CD4-positive, alpha-beta T cell treated with Interleukin-2 at 100 ng/mL for 4 hours (primary cell): ENCODE measurements at regions not wholly inside any gene's neighbourhood (a gene's known extent, or its start where the extent isn't known, plus 50 kb on each side); places are given as distances from the start of the nearest gene placed in this dataset.
"Not testable (repeated sequence)": the region's sequence is repeated elsewhere in the genome, so short reads cannot be mapped to it uniquely, and the experiment has no call there.

Source experiments
- DNase-seq: peaks from one replicate; pipeline ENCODE4 v3.0.0-alpha.2; 2020; ENCODE audit warnings: low spot score

DNA sequence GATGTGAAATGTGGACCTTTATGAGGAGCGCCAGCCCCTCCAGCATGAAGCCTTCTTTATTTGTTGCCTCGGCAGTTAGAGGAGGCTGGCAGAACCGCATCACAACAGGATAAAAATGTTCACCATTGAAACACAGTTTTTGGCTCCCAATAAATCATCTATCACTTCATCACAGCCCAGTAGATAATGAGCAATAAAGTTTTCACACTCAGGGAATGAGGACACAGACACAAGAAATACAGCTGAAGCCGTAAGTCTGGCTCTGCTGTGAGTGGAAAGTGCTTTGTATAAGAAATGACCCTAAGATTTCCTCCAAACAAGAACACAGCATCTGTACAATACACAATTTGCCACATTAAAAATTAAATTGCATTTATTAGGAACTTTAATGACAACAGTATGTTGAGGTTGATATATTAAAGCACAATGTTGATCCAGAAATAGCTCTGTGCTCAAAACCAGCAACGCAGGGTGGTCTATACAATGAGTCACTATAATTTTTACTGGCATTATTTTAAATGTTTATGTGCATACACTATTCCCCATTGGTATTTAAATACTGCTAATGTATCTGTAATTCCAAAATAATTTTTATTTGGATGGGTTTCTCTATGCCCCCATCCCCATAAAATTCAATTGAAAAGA, 301.8 kb upstream of the MGMT start:
- no peak for DNase-seq

DNA sequence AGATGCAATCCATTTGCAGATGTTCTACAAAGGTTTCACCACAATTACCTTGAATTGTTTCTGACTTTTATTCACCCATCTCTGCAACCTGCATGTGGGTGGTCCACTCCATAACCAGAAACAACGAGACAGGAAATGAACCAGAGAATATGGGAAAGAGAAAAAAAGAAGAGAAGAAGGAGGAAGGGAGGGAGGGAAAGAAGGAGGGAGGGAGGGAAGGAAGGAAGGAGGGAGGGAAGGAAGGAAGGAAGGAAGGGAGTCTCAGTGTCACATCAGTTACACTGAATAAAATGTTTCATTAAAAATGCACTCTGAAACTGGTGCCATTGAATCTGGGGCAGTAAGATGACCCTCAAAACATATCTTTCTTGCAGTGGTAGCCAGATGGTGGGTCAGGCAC, 301.3 kb upstream of the MGMT start:
- DNase-seq, result no peak

DNA sequence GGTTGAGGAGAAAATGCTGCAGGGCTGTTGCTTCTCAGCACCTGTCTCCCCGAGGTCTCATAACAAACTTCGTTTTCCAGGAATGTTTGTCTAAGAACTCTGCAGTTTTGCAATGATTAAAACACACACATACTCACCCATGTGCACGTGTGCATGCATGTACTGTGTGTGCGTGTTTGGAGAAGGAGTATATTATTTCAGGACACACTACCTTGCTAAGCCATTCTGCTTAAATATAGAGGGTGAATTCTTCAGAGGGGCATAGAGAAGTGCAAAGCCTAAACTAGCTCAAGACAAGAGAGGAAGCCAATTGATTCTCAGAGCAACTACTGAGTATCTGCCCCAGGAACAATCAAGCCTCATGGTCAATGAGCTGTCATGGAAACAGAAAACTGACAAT, 298.4 kb upstream of the MGMT start:
- DNase-seq, result no peak

DNA sequence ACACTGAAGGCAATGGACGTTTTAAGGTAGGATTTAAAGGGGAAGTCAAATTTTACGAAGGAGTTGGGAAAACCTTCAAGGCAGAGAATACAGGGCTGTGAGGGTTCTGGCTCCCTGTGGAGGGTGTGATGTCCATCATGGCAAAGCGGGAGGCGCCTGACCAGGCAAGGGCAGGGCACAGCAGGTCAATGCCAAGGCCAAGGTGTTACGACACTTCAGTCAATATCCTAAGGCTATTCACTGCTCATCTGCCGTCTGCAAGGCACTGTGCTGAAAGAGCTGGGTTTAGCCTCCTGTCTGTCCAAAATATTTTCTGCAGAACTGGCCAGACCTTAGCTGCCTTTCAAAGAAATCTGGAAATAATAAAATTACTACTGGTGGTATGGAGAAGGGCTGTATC, 297.9 kb upstream of the MGMT start:
- no peak for DNase-seq

DNA sequence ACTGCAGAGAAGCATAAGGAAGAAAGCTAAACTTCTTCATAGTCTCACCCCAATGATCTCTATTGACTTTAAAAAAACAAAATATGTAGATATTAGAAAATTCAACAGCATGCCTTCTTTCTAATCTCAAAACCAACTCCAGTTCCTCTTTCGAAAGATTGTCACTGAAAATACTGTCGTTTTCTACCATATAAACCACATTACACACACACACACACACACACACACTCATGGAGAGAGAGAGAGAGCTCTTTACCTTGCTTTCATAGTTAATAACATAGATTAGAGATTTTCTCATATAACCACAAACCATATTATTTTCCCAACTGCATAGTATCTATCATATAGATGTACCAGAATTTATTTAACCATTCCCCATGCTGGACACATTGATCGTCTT, 296.2 kb upstream of the MGMT start:
- no peak for DNase-seq

DNA sequence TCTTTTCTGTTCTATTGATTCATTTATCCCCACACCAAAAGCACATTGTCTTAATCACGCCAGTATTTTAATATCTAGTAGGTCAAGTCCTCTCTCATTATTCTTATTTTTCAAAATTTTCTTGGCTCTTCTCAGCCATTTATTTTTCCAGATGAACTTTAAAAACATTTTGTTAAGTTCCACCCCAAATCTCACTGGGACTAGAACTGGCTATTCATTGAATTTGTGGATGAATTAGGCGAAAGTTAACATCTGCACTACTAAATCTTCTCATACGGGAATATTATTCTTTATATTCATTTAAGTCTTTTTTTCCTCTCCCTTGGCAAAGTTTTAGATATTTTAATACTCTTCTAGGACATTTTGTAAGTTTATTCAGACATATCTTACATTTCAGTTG, 295.2 kb upstream of the MGMT start:
- no peak for DNase-seq

DNA sequence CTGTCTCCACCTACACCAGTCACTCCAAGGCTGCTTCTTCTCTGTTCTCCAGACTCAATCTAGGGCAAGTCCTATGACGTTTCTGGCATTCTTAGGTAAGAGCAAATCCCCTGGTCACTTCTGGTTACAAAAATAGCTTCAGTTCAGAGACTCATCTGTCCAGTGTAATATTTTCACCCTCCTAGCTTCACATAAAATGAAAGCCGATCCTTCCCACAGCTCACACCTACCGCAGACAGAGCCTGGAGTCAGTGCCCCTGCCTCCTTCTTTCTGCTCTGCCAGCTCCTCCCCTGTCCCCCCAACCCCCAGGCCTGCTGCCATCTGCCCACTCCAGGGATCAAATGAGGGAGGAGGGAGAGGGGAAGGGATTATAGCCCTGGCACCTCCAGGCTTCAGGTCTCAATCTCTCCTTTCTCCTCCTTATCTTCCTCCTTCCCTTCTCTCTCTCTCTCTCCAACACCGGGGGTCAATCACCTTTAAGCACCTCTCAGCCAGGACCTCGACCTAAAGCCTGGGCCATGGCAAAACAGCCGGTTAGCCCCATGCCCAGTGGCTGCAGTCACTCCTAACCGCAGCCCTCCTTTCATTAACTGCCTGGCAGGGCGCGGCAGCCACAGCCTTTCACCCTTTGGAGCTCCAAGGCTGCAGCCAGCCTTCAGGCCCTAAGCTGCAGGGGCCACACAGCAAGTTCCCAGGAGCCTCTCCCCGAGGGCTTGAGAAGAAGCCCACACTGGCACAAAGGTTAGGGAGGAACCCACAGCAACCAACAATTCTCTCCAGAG, 292.6 kb upstream of the MGMT start:
- DNase-seq, result no peak

DNA sequence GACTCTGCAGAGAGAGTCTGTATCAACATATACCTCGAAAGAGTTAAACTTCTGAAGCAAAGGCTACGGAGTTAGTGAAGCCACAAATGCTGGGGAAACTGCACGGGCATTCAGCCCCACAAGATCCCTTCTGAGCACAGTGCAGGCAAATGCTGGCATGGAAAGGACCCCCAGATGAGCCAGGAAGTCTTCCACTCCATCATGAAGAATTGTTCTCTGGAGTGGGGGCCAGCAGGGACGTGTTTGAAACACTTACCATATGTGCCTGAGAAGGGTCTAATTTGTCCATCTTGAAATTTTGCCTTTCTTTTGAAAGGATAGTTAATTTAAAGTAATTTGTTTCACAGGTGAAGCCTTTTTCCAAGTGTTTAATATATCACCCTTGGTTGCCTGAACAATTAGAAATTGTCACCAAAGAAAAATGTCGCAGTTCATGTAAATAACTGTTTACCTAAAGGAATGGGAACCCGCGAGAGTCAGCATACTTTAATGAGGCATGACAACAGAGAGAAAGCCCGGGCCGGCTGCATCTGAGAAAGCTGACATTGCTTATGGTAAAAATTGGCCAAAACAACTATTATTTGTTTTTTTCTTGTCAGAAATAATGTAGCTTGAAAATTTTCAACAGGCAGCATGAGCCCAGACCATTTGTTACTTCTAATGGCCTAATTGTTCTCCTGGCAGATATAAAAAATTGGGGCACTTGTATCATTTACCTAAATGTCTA, 287.6 kb upstream of the MGMT start:
- no peak for DNase-seq

DNA sequence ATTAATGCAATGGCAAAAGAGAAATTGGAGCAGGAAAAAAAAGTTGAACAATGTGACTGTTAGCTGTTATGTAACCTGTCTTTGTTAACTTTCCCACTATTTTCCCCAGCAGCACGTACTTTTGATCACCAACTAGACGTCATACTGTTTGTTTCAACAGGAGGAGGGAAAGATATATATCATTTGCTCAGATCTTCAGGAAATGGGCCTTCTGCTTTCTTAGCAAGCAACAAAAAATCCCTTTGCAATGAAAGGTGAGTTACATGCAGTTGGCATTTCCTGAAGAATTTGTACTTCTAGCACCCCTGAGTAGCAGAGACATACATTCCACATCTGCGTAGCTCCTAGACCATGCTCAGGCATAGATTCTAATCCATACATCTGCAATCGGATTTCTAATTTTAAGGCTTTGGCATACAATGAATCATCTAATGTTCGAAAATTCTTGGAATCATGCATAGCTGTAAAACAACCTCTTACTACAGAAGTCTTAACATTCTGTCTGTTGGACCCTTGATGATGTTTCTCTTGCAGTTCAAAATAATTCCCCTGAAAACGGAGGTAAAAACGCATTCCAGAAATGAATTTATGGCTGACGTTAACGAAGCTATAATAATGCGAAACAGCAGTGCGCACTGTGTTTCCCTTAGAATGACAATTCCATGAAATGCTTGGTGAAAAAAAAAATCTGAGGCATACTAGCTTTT, 286.9 kb upstream of the MGMT start:
- no peak for DNase-seq

DNA sequence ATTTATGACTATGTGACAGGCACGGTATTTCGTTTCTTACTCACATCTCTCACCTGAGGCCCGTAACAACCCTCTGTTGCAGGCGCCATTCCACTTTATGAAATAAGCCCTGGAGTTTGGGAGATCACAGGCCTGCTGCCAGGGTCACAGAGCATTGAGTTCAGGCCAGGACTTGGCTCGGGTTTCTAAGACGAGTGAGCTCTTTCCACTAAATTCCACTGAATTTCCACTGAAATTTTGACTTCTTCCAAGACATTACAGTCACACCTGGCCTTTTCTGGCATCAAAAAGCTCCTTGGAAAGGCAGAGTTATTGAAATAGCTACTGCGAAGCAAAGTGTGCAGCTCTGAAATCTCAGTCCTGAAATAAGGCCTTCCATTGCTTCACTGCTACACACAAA, 282.8 kb upstream of the MGMT start:
- DNase-seq, result no peak

DNA sequence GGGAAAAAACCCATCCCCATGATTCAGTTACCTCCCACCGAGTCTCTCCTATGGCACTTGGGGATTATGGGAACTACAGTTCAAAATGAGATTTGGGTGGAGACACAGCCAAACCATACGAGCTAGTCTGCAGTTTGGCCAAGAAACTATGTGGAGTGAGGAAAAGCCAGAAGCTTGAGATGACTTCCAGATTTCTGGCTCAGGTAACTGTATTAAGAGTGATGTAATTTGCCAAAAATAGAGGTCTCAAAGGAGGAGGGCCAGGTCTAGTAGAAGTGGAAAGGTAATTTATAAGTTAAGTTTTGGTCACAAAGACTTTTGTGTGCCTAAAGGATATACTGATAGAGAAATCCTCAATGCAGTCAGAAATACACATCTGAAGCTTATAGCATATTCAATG, 279.7 kb upstream of the MGMT start:
- no peak for DNase-seq

DNA sequence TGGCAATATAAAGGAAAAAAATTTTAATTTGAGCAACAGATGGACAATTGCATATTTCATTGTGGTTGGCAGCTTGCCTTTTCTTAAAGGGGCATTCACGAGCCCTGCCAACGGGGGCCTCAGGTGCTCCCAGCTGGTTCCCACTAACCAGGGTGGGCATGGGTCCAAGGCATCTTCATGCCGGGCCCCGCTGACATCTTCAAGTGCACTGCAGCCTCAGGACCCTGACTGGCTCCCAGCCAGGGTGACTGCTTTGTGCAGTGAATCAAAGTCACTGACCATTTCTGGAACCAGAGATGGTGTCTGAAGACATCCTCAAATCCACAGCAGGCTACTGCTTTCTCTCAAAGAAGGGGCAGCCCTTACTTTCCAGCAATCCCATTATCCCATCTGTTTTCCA, 275.2 kb upstream of the MGMT start:
- no peak for DNase-seq

DNA sequence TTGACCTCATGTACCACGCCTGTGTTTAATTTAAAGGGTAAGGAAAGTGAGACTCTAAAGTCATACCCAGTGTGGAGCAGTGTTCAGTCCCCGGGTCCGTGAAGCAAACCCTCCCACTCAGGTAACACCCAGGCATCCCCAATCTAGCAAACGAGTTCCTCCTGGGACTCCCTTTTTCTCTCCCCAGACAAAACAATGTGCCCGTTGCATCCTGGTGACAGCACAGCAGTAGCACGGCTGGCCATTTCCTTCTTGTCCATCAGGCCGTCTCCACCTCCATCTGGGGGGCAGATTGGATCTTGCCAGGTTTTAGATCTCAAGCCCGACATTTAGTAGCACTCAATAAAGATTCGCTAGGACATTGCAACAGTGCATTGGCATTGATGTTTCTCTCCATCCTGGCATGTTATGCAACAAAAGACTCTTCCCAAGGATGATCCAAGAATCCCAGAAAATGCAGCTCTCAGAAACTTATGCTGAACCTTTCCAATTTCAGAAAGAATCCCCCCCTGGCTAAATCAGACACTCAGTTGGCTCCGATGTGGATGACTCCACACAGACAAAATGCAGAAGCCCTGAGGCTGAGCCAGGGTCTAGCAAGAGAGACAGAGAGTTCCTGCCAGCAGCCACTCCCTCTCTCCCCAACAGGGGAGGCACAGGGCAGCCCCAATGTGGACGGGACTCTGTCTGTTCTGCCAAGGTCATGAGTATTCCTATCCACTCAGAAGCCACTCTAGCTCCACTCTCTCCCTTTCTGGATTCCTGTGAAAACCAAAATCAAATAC, 274.5 kb upstream of the MGMT start:
- DNase-seq, result no peak

DNA sequence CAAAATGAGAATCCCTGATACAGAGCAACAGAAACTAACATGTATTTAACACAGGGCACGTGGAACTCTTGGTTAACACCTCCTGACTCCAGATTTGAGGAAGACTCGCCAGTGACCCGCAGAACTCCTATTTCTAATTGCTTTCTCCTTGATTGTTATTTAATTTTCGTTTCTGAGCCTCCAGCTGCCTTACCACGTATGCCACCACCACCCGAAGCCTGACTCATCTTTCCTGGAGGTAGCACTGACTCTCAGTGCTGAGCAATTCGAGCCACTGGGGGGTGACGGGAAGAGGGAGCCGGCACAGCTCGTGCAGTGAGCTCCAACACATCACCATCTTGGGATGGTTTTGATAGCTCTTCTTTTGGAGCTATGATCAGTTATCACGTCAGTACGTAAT, 273.9 kb upstream of the MGMT start:
- DNase-seq, result no peak

DNA sequence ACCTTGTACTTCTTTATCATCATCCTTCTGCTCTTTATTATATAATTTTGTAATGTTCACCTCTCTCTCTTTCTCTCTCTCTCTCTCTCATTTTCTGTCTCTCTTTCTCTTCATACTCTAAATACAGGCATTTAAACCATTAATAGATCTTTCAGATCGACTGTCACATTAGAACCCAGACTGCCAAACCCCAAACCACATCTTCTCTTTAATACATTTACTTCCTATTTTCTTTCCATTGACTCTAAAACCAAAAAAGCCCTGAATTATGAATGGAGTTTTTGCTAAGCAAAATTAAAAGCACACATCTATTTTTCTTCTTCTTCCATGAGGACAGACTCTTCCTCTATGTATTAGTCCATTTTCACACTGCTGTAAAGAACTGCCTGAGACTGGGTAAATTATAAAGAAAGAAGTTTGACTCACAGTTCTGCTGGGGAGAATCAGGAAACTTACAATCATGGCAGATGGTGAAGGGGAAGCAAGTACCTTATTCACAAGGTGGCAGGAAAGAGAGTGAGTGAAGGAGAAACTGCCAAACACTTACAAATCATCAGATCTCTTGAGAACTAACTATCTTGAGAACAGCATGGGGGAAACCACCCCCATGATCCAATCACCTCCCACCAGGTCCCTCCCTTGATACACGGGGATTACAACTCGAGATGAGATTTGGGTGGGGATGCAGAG, 272.7 kb upstream of the MGMT start:
- no peak for DNase-seq

DNA sequence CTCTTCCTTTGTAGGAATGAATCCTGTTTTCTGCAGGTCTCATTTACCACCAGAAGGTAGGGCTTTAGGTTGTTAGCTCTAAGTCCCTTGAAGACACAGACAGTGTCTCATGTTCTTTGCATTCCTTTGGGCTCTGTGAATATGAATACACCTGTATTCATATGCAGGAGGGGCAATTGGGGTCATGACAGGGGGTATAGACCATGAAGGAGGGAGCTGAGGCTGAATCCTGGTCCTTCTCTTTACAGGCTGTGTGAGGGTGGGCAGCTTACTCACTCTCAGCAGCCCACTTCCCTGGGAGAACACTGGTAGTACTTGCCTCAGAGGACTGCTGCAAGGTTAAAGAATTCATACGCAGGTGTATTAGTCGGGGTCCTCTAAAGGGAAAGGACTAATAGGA, 267.2 kb upstream of the MGMT start:
- DNase-seq, result no peak

DNA sequence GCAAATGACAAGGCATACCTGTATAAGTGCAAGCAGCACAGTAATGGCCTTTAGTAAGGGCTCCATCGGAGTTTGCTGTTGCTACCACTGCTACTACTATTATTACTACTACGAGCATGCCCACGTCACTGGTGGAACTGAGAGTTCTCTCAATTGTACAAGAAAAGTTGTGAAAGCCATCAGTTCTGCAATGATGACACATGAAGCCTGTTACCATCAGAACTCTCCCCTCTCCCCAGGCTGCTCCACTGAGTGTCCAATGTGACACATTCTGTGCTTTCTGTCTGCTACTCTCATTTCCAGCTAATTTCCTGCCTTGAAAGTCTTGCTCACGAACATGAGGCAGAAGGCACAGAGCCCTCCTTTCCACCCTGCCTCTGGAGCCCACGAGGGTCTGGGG, 263.2 kb upstream of the MGMT start:
- DNase-seq, result no peak

DNA sequence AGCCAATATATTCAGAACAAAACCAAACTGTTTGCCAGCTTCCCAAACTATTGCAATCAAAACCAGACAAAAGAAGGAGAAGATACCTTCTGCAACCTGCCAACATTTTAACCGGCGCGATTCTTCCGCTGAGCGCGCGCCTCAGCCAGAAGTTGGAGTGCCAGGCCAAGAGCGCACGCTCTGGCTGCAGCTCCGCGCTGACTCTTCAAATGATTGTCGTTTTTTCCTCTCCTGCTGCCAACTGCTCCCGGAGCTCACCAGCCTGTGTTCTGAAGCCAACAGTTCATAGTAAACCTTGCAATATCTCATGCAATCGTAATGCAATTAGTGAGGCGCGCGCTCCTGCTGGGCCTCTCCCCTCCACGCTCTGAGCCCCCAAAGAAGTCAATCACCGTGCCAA, 259.7 kb upstream of the MGMT start:
- no peak for DNase-seq

DNA sequence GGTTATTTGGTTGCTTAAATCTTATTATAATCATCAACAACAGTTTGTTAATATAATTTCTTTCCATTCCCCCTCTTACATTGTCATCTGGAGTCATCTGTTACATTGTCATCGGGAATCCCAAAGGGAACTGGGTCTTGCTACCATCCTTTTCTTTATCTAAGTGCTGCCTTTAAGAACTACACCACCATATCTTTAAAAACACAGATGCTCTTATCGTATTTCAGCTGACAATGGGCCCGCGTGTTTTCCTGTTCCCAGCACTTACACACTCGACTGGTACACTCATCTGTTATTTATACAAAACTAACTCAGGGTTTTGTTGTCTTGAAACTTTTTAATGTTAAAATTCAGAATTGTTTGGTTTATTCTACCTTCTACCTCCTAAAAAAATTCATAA, 256.2 kb upstream of the MGMT start:
- DNase-seq, result no peak

DNA sequence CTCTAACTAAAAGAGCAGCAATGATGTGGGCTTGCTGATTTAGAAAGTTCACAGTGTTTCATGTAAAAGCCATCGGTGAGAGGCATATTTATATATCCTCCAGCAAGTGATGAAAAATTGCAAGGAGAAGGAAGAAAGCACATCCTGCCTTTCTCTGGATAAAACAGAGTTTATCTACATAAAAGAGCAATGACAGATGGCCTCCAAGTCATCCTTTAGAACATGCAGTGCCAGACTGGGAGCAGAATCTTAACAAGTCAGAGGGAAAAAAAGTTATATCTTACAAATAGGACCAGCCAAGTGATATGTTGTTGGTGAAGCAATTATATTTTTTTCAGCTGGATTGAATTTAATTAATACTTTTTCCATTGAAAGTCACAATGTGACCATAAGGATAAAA, 253.8 kb upstream of the MGMT start:
- no peak for DNase-seq

DNA sequence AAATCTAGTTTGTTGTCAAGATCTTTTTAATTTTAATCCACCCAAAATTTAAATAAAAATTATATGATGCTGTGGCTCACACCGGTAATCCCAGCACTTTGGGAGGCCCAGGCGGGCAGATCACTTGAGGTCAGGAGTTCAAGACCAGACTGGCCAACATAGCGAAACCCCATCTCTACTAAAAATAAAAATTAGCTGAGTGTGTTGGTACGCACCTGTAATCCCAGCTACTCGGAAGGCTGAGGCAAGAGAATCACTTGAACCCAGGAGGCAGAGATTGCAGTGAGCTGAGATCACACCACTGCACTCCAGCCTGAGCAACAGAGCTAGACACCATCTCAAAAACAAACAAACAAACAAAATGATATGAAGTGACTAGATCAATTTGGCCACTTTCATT, 253.0 kb upstream of the MGMT start:
- not testable (repeated sequence) for DNase-seq
